LoVo (cell line): ENCODE measurements at regions not wholly inside any gene's neighbourhood (a gene's known extent, or its start where the extent isn't known, plus 50 kb on each side); places are given as distances from the start of the nearest gene placed in this dataset.
"Not testable (repeated sequence)": the region's sequence is repeated elsewhere in the genome, so short reads cannot be mapped to it uniquely, and the experiment has no call there.

Experiments
- DNase-seq: peaks from one replicate; pipeline ENCODE4 v3.0.0-alpha.2; 2016; ENCODE audit warnings: low spot score

GRCh38 chr4:34492414-34492813, 1751.9 kb downstream of the ARAP2 start:
- no peak for DNase-seq

GRCh38 chr4:34502086-34502485, 1742.2 kb downstream of the ARAP2 start:
- DNase-seq, result no peak

- not testable (repeated sequence) for DNase-seq
These were observed 1739.6 kb downstream of the ARAP2 start for GRCh38 chr4:34504731-34505130.

GRCh38 chr4:34506511-34507092, 1737.7 kb downstream of the ARAP2 start:
- DNase-seq, result not testable (repeated sequence)

- DNase-seq, result no peak
These were observed 1731.7 kb downstream of the ARAP2 start for GRCh38 chr4:34512616-34513015.

GRCh38 chr4:34516524-34516923, 1727.8 kb downstream of the ARAP2 start:
- no peak for DNase-seq

- DNase-seq, result no peak
These were observed 1709.4 kb downstream of the ARAP2 start for GRCh38 chr4:34534916-34535315.

- no peak for DNase-seq
These were observed 1678.2 kb downstream of the ARAP2 start for GRCh38 chr4:34566091-34566490.

GRCh38 chr4:34572026-34572425, 1672.3 kb downstream of the ARAP2 start:
- no peak for DNase-seq

- DNase-seq, result no peak
These were observed 1629.0 kb downstream of the ARAP2 start for GRCh38 chr4:34615315-34615714.

GRCh38 chr4:34619531-34620162, 1624.7 kb downstream of the ARAP2 start:
- DNase-seq, result no peak

GRCh38 chr4:34628471-34628870, 1615.8 kb downstream of the ARAP2 start:
- no peak for DNase-seq

GRCh38 chr4:34629451-34629850, 1614.9 kb downstream of the ARAP2 start:
- DNase-seq, result no peak

- DNase-seq, result no peak
These were observed 1611.1 kb downstream of the ARAP2 start for GRCh38 chr4:34633241-34633640.

- no peak for DNase-seq
These were observed 1607.7 kb downstream of the ARAP2 start for GRCh38 chr4:34636623-34637022.

GRCh38 chr4:34643476-34643875, 1600.8 kb downstream of the ARAP2 start:
- no peak for DNase-seq

- DNase-seq, result no peak
These were observed 1599.7 kb downstream of the ARAP2 start for GRCh38 chr4:34644579-34645115.

GRCh38 chr4:34649716-34650115, 1594.6 kb downstream of the ARAP2 start:
- DNase-seq, result no peak

- DNase-seq, result no peak
These were observed 1580.3 kb downstream of the ARAP2 start for GRCh38 chr4:34664051-34664450.

- DNase-seq, result no peak
These were observed 1567.9 kb downstream of the ARAP2 start for GRCh38 chr4:34676400-34676799.

- no peak for DNase-seq
These were observed 1565.9 kb downstream of the ARAP2 start for GRCh38 chr4:34678431-34678830.

GRCh38 chr4:34679228-34679627, 1565.1 kb downstream of the ARAP2 start:
- DNase-seq, result no peak

GRCh38 chr4:34709564-34709963, 1534.8 kb downstream of the ARAP2 start:
- DNase-seq, result no peak
